ENCODE measurements at regions not wholly inside any gene's neighbourhood (a gene's known extent, or its start where the extent isn't known, plus 50 kb on each side); places are given as distances from the start of the nearest gene placed in this dataset.
"Not testable (repeated sequence)": the region's sequence is repeated elsewhere in the genome, so short reads cannot be mapped to it uniquely, and the experiment has no call there.

DNA sequence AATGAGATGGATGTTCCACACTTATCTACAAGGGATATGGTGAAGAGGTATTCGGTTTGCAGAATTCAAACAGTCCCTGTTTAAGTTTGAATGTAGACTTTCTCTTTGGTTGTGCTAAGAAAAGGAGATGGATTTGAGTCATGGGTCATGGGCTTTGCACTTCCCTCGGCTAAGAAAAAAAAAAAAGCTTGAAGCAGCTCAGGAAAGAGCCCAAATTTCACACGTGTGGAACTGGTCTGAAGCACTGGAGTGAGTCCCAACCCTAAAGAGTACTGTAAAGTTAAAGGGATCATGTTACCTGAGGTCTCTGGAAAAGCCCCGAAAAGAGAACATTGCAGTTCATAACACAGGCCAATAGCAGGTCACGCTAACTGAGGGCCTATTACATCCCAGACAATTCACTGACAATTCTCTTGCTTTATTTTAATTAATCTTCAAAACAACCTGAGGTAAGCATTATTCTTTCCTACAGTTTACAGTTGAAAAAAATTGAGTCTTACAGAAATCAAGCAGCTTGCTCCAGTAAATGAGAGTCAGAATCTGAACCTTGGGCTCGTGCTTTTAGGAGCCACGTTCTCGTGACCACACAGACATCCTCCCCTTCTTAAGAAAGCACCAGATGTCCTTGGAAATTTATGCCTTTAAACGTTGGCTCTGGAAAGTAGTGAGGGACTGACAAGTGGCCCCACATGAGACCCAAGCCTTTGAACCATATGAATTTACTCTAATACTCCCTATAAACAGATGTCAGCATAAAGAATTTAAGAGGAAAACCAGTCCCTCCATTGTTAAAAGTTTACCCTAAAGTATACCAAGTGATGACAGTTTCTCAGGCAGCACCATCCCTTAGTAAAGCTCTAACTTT lies 89.3 kb downstream of the MAD2L1 start:
- Histone ChIP-seq H3K27me3 (no peaks in the 10 kb centered on the region), H3K9me3 (no peaks in the 10 kb centered on the region), H3K4me3 (no peak overlapping the region), H3K36me3 (no peaks in the 10 kb centered on the region), H3K4me1 (no peaks in the 10 kb centered on the region), H3K27ac (no peak overlapping the region)
- DNase-seq, result no peak
- WGBS, 2 donors, result 65 to 72% methylated on average over 9 of the region's 9 CpGs
- no peak for ATAC-seq
- no peak for FAIRE-seq
- no peak for TF ChIP-seq CTCF (IDR thresholded peaks at IDR 0.05)
- intact Hi-C loops (cut with DNase I), result no loop called here

- H3K4me1 ChIP-seq, result no peaks in the 10 kb centered on the region
- no peak for TF ChIP-seq CTCF (IDR thresholded peaks at IDR 0.05)
- no peaks in the 10 kb centered on the region for H3K36me3 ChIP-seq
- no peaks in the 10 kb centered on the region for H3K27me3 ChIP-seq
- no peak overlapping the region for H3K27ac ChIP-seq
- DNase-seq (no peak), FAIRE-seq (peak; percentile 63), ATAC-seq (no peak)
- WGBS, 2 donors, result 77 to 82% methylated on average over 1 of the region's 1 CpG
- no peaks in the 10 kb centered on the region for H3K9me3 ChIP-seq
- H3K4me3 ChIP-seq, result no peak overlapping the region
- intact Hi-C loops (cut with DNase I), result no loop called here
These were observed 95.1 kb downstream of the MAD2L1 start for GRCh38 chr4:119971431-119972084.

DNA sequence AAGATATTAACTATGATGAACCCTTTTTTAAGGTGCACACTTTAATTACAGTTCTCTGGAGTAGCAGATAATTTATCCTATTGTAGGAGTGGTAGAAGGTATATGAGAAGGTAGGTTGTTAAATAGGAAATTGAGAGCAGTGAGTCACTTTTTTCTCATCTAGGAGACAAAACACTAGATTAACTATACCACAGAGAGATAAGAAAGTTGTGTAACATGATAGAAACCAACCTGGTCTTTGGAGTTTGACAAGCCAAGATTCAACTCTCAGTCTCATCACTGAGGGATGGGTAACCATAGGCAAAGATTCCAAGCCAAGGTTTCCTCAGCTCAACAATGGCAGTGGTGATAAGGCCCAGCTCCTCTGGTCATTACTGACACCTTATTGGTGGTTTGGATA lies 104.0 kb downstream of the MAD2L1 start:
- intact Hi-C loops (cut with DNase I), result no loop called here
- Histone ChIP-seq H3K27ac (no peak overlapping the region), H3K36me3 (no peaks in the 10 kb centered on the region), H3K4me3 (no peak overlapping the region), H3K4me1 (no peaks in the 10 kb centered on the region), H3K9me3 (no peaks in the 10 kb centered on the region), H3K27me3 (no peaks in the 10 kb centered on the region)
- no peak for ATAC-seq
- no peak for TF ChIP-seq CTCF (IDR thresholded peaks at IDR 0.05)
- no peak for FAIRE-seq
- DNase-seq, result no peak

- Histone ChIP-seq H3K4me1 (no peaks in the 10 kb centered on the region), H3K27ac (no peak overlapping the region), H3K36me3 (no peaks in the 10 kb centered on the region), H3K27me3 (no peaks in the 10 kb centered on the region), H3K9me3 (no peaks in the 10 kb centered on the region), H3K4me3 (no peak overlapping the region)
- ATAC-seq, result no peak
- DNase-seq, result no peak
- FAIRE-seq, result peak; percentile 45
- TF ChIP-seq CTCF (IDR thresholded peaks at IDR 0.05), result no peak
- intact Hi-C loops (cut with DNase I), result no loop called here
These were observed 107.7 kb downstream of the MAD2L1 start for GRCh38 chr4:119958983-119959382.

- no peak overlapping the region for H3K4me3 ChIP-seq
- intact Hi-C loops (cut with DNase I), result no loop called here
These were observed 111.4 kb downstream of the MAD2L1 start for GRCh38 chr4:119955256-119955655.

GRCh38 chr4:119954487-119954886 lies 112.2 kb downstream of the MAD2L1 start:
- H3K27me3 ChIP-seq; intact Hi-C loops (cut with DNase I); H3K4me1 ChIP-seq; DNase-seq; ATAC-seq; H3K27ac ChIP-seq; H3K36me3 ChIP-seq; FAIRE-seq; H3K4me3 ChIP-seq; H3K9me3 ChIP-seq: not testable (repeated sequence)
- WGBS, 2 donors, result 90 to 93% methylated on average over 13 to 18 of the region's 18 CpGs

More at GRCh38 chr4:119955256-119955655, 111.4 kb downstream of the MAD2L1 start:
- ATAC-seq (no peak), DNase-seq (no peak), FAIRE-seq (no peak)
- Histone ChIP-seq H3K27me3 (no peaks in the 10 kb centered on the region), H3K36me3 (no peaks in the 10 kb centered on the region), H3K9me3 (no peaks in the 10 kb centered on the region), H3K4me1 (no peaks in the 10 kb centered on the region), H3K27ac (no peak overlapping the region)
- whole genome bisulfite sequencing, 2 donors, result 69 to 81% methylated on average over 3 of the region's 3 CpGs
- TF ChIP-seq CTCF (IDR thresholded peaks at IDR 0.05), result no peak
